Left kidney (tissue), 1 donor: ENCODE measurements at regions not wholly inside any gene's neighbourhood (a gene's known extent, or its start where the extent isn't known, plus 50 kb on each side); places are given as distances from the start of the nearest gene placed in this dataset.
A peak's percentile ranks its signal among the peaks of the same experiment; 100 is the strongest.

ENCODE experiments used
- DNase-seq: peaks from one replicate; pipeline ENCODE4 v3.0.0-alpha.2; 2013

DNA sequence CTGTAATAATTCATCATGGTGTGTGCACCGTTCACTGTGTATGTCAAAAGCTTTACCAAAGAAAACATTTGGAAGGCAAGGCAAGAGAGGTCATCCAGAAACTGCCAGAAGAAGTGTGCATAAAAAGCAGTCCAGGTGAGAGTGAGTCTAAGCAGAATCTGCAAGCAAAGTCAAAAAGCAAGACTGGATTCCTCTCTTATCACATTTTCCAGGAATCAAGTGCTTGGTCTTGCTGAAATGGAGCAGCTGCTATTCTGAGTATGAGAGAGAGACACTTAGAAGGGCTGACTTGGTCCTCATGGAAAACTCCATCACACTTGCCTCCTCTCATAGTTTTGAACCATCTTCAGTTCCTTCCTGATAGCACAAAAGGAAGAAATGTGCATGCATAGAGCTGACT lies 231.3 kb downstream of the ANAPC1 start:
- no peak for DNase-seq

GRCh38 chr2:111653103-111653624 lies 230.8 kb downstream of the ANAPC1 start:
- no peak for DNase-seq

- no peak for DNase-seq
Measured at GRCh38 chr2:111653913-111654312, 230.1 kb downstream of the ANAPC1 start.

DNA sequence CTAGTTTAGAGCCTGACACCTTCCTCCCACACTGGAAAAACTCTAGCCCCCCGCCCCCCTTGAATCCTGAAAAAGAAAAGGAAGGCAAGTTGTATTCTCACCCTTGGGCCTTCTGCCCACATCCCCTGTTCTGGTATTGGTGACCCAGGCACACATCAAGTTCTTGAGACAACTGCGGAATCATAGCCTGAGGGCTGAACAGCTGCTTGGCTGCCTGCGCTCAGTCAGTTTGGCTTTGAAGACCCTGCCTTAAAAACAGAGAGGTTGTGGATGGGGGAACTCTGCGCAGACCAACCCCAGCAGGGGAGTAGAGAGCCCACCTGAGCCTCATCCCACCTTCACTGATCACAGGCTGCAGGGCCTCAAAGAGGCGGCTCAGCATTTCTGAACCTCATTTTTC lies 229.2 kb downstream of the ANAPC1 start:
- DNase-seq: no peak

DNA sequence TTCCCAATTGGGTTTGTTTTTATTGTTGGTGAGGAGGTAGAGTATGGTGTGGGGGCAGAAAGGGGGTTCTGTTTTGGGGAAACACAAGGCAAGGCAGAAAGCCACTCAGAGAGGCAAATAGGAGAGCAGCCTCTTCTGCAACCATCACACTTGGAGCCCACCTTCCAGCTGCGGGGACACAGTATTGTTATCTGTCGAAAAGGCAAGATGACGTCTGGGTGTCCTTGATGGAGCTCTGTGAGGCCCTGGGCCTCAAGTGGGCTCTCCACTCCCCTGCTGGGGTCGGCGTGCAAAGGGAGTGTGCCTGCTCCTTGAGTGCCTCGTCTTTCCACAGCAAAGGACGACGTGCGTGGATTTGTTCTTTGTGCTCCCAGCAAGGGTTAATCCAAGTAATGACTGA lies 227.6 kb downstream of the ANAPC1 start:
- no peak for DNase-seq

GRCh38 chr2:111656894-111657293 lies 227.1 kb downstream of the ANAPC1 start:
- no peak for DNase-seq

DNA sequence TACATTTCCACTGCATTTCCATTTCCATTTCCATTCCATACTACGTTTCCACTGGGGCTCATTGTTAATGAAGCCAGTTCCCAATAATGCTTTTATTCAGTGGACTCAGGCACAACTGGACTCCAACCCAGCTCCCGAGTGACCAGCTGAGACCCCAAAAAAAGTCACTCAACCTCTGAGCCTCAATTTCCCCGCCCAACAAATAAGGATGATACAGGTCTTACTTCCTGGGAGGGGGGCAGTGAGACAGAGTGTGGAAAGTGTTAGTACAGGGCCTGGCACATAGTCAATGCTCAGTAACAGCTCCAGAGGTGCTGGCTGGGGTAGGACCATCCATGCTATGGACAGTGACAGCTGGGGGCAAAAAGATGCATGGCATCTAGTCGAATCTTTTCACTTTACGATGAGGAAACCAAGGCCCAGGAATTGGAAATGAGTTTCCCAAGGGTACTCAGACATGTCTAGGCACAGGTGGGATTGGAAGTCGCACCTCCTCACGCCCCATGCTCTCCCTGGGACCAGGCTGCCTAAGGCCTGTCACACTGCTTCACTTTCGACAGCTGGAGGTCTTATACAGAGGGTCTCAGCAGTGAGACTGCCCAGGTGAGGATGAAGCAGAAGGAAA lies 226.5 kb downstream of the ANAPC1 start:
- DNase-seq: no peak

- DNase-seq: peak; percentile 59
Measured at GRCh38 chr2:111659361-111660333, 224.3 kb downstream of the ANAPC1 start.

- DNase-seq: no peak
Measured at GRCh38 chr2:111660811-111661210, 223.2 kb downstream of the ANAPC1 start.

DNA sequence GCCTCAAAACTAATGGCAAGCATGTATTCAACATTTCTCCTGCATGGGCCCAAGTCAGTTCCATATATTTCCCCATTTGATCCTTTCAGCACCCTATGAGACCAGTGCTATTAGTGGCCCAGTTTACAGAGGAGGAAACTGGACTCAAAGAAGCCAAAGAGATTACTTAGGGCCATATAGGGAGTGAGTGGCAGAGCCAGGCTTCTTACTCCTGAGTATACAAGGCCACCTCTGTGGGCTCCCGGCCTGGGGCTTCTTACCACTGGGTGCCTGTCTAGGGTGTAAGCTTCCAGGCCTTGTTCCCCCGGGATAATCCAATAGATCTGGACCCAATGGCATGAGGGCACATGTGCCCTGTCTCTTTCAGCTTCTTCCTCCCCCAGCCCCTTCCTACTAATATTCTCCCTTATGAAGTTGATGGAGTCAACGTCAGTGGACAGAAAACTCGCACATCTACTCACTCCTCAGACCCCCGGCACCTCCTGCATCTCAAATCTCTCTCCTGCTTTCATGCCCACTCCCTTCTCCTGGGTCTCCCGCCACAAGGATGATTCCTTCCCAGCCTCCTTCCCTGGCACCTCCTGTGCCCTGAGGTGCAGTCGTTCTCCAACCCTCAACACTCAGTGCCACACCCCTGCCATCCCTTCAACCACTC lies 222.6 kb downstream of the ANAPC1 start:
- DNase-seq: no peak

DNA sequence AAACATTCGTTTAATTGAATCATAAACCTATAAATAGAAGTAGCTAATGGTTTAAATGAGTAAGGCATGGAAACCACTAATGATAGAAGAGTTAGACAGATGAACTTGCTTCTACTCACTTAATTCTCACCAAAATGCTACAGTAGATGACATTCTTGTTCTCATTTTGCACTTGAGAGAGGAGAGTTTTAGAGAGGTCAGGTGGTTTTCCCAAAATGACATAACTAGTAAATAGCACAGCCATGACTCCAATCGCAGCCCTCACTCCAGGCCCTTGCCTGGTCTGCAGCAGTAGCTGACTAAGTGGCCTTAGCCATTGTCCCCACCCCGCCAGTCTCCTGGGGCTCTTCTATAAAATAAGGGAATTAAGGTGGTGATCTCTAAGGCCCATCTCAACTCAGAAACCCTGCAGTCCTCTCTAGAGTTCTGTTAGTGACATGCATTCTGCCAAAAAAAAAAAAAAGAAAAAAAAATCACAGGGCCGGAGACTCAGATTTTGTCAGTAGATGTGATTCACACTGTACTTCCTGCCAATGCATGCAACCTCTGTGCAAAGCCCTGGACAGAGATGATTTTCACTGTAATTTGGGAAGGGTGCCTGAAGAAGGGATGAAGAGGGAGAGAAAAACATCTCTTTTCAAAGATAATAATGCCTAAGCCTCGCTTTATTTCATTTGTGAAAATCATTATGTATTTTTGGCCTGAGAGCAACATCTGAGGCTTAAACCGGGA lies 221.8 kb downstream of the ANAPC1 start:
- DNase-seq: no peak

- no peak for DNase-seq
Measured at GRCh38 chr2:111662771-111663470, 221.1 kb downstream of the ANAPC1 start.

DNA sequence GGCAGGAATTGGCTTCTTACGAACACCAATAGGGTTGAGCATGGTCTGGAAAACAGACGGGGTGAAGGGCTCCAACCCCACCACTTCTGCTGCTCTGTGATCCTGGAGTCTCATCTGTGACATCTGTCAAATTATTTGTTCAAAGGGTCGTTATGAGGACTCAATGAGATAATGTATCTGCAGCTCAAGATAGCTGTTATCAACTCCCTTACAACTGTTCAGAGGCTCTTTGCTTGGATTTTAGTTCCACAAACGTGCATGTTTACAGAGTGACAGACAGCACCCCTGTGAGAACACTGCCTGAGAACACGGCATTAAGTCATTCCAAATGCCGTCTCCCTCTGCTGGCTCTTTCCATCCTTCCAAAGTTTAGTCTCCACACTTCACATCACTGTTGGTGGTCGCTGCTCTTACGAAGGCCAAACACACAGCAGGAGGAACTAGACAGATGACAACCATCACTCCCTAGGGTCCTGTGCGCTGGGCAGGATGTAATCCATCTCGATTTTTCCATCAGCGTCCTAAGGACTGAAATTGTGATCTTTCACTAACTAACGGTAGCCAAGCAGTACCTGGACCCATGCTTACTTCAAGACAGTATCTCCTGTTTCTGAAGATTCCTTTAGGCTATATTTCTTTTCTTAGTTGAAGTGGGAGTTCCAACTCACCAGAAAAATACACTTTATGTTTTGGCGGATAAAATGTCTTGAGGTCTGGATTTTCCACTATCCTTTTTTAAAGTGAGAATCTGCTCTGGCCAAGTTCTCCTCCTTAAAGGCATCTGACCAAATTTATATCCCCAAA lies 220.3 kb downstream of the ANAPC1 start:
- no peak for DNase-seq

- no peak for DNase-seq
Measured at GRCh38 chr2:111664275-111664850, 219.6 kb downstream of the ANAPC1 start.

DNA sequence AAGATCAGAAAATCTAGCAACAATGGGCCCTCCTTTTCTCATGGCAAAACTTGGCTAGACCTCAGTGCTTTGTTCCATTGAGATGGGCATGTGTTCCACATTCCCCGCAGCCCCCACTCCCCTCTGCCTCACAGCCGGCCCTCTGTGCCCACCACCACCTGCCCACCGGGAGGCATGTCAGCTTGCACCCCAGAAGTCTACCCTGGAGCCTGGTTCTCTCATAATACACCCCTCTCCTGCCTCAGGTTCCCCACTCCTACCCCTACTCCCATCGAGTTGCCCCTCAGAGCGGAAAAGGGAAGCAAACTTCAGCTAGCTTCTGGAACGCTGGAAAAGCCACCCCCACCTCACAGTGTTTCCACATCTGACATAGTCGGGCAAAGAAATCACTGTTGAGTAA lies 219.0 kb downstream of the ANAPC1 start:
- DNase-seq: no peak

GRCh38 chr2:111665551-111666116 lies 218.4 kb downstream of the ANAPC1 start:
- no peak for DNase-seq

DNA sequence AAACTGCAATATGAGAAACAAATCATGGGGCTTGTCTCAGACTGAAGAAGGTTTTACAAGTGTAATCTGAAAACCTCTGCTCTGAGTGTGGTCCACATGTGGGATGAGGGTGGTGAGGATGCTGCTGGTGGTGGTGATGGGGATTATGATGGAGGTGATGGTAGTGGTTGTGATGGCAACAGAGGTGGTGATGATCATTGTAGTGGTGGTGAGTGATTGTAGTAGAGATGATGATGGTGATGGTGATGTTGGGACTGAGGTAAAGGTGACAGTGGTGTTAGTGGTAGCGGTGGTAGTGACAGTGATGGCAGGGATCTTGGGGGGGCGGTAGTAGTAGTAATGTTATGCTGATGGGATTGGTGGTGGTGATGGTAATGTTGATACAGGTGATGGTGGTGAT lies 217.8 kb downstream of the ANAPC1 start:
- no peak for DNase-seq

DNA sequence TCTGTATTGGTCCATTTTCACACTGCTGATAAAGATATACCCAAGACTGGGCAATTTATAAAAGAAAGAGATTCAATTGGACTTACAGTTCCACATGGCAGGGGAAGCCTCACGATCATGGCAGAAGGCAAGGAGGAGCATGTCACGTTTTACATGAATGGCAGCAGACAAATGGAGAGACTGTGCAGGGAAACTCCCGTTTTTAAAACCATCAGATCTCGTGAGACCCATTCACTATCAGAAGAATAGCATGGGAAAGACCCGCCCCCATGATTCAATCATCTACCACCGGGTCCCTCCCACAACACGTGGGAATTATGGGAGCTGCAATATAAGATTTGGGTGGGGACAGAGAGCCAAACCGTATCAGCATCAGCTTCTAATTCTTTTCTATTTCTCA lies 217.0 kb downstream of the ANAPC1 start:
- no peak for DNase-seq

GRCh38 chr2:111667542-111668273 lies 216.3 kb downstream of the ANAPC1 start:
- no peak for DNase-seq
